ENCODE measurements at regions not wholly inside any gene's neighbourhood (a gene's known extent, or its start where the extent isn't known, plus 50 kb on each side); places are given as distances from the start of the nearest gene placed in this dataset.

GRCh38 chr20:59391975-59392374 lies 91.6 kb downstream of the EDN3 start:
- TF ChIP-seq CTCF (IDR thresholded peaks at IDR 0.05 in 8 of 11, conservative IDR thresholded peaks at IDR 0.05 in 3 of 11) (no peak), POLR2AphosphoS5 (IDR thresholded peaks at IDR 0.05) (no peak), POLR2A (IDR thresholded peaks at IDR 0.05) (no peak)
